Endothelial cell of umbilical vein (primary cell): ENCODE measurements at regions not wholly inside any gene's neighbourhood (a gene's known extent, or its start where the extent isn't known, plus 50 kb on each side); places are given as distances from the start of the nearest gene placed in this dataset.

ENCODE experiments used
- BruUV-seq: library from RNA; stranded (reverse); fragments of 400-500 nt; replicated peaks from 2 replicates; lab custom pipeline; 2021; lab: Mats Ljungman, UMichigan
- CTCF ChIA-PET: fragments of 300-600, 350-600 bp; sonication (Branson Sonifier 250); formaldehyde crosslinking; loops from one replicate; lab custom pipeline; 2021; ENCODE audit warnings: antibody characterized with exemption, inconsistent platforms; lab: Charles Lee
- POLR2A ChIA-PET: fragments of 300-600, 350-600 bp; sonication (Branson Sonifier 250); formaldehyde crosslinking; loops from one replicate; lab custom pipeline; 2021; ENCODE audit warnings: antibody characterized with exemption, inconsistent platforms; lab: Charles Lee
- DNase-seq: peaks from one replicate; pipeline ENCODE4 v3.0.0-alpha.2; 2011; ENCODE audit warnings: low read depth, low spot score
- FAIRE-seq: peaks from 2 replicates; lab custom pipeline; 2011; peaks lifted over from hg19 to GRCh38; lab: Jason Lieb, UNC
- H2AFZ ChIP-seq: 2 replicates; pipeline ENCODE4 v1.6.0; 2012; ENCODE audit warnings: low read depth, low read length, control low read depth, inconsistent platforms
- H3K27ac ChIP-seq: 2 replicates; pipeline ENCODE4 v1.5.1; 2011; ENCODE audit warnings: low read depth, mild to moderate bottlenecking, control low read depth, low read length, moderate library complexity; ENCODE audit not compliant: insufficient read depth
- H3K27me3 ChIP-seq, 2 experiments: 2 replicates each; pipeline versions ENCODE4 v1.6.0 to v1.6.1; 2011; ENCODE audit warnings: low read length in 2 of 2, mixed read lengths in 1 of 2; ENCODE audit not compliant: control insufficient read depth in 2 of 2, insufficient read depth in 2 of 2
- H3K36me3 ChIP-seq, 2 experiments: 2 replicates in 1 of 2; 3 replicates in 1 of 2; pipeline ENCODE4 v1.5.1; 2011; ENCODE audit warnings: low read length in 2 of 2, mild to moderate bottlenecking in 1 of 2, moderate library complexity in 1 of 2; ENCODE audit not compliant: control insufficient read depth in 2 of 2, insufficient read depth in 2 of 2; ENCODE audit errors: extremely low read depth in 1 of 2
- H3K4me1 ChIP-seq: 3 replicates; pipeline ENCODE4 v1.5.1; 2011; ENCODE audit warnings: mild to moderate bottlenecking, low read length; ENCODE audit not compliant: control insufficient read depth, insufficient read depth; ENCODE audit errors: extremely low read depth
- H3K4me2 ChIP-seq: 2 replicates; pipeline ENCODE4 v1.6.1; 2011; ENCODE audit warnings: low read length, control low read depth, mixed read lengths; ENCODE audit not compliant: insufficient read depth
- H3K4me3 ChIP-seq, 3 experiments: fragments of 200-600 bp in 1 of 3; sonication (generic), shearing (Covaris generic) in 1 of 3; replicated peaks in 1 of 3; 2 replicates each; pipeline ENCODE4 v1.5.1; 2011 to 2016; ENCODE audit warnings: control low read depth in 3 of 3, low read length in 3 of 3, mild to moderate bottlenecking in 2 of 3, inconsistent platforms in 1 of 3, low read depth in 1 of 3, moderate library complexity in 1 of 3; ENCODE audit not compliant: insufficient read depth in 1 of 3
- H3K79me2 ChIP-seq: 2 replicates; pipeline ENCODE4 v1.6.0; 2012; ENCODE audit warnings: low read length, inconsistent platforms; ENCODE audit not compliant: control insufficient read depth, insufficient read depth
- H3K9ac ChIP-seq: replicated peaks from 2 replicates; pipeline ENCODE3; 2011; ENCODE audit warnings: low read length, control low read depth; ENCODE audit not compliant: insufficient read depth; ENCODE audit errors: extremely low read depth
- H3K9me1 ChIP-seq: replicated peaks from 3 replicates; pipeline ENCODE4 v1.6.0; 2011; ENCODE audit warnings: mild to moderate bottlenecking, low read length; ENCODE audit not compliant: control insufficient read depth, insufficient read depth; ENCODE audit errors: extremely low read depth
- H3K9me3 ChIP-seq: replicated peaks from 2 replicates; pipeline ENCODE4 v1.5.1; 2012; ENCODE audit warnings: low read length, inconsistent platforms; ENCODE audit not compliant: control insufficient read depth, insufficient read depth
- H4K20me1 ChIP-seq: replicated peaks from 2 replicates; pipeline ENCODE3; 2011; ENCODE audit warnings: mild to moderate bottlenecking, low read length; ENCODE audit not compliant: control insufficient read depth, insufficient read depth; ENCODE audit errors: extremely low read depth
- CTCF ChIP-seq, 2 donors: IDR thresholded peaks; 1 replicate in 1 of 2; 2 replicates in 1 of 2; pipeline ENCODE4 v1.5.1; 2011; ENCODE audit warnings: low read length in 2 of 2, mild to moderate bottlenecking in 2 of 2, moderate library complexity in 2 of 2, control low read depth in 1 of 2, inconsistent platforms in 1 of 2, low read depth in 1 of 2; ENCODE audit not compliant: insufficient read depth in 1 of 2; ENCODE audit errors: extremely low read depth in 1 of 2
- EZH2 ChIP-seq: IDR thresholded peaks from 2 replicates; pipeline ENCODE4 v1.6.1; 2012; ENCODE audit warnings: borderline replicate concordance, low read depth, mild to moderate bottlenecking, moderate library complexity, low read length, inconsistent platforms; ENCODE audit not compliant: severe bottlenecking
- FOS ChIP-seq: IDR thresholded peaks from 2 replicates; pipeline ENCODE4 v1.6.1; 2011; ENCODE audit warnings: mild to moderate bottlenecking, low read length, moderate library complexity, borderline replicate concordance; ENCODE audit not compliant: insufficient read depth
- GATA2 ChIP-seq: IDR thresholded peaks from 2 replicates; pipeline ENCODE4 v1.7.0; 2011; ENCODE audit warnings: low read depth, mild to moderate bottlenecking, moderate library complexity, mixed read lengths, low read length; ENCODE audit not compliant: insufficient read length, insufficient read depth
- JUN ChIP-seq: IDR thresholded peaks from 2 replicates; pipeline ENCODE4 v1.6.1; 2011; ENCODE audit warnings: borderline replicate concordance, low read depth; ENCODE audit not compliant: insufficient read length, insufficient read depth
- MAX ChIP-seq: IDR thresholded peaks from 2 replicates; pipeline ENCODE4 v1.6.1; 2011; ENCODE audit not compliant: insufficient read depth, insufficient read length
- MYC ChIP-seq: IDR thresholded peaks from one replicate; pipeline ENCODE4 v1.6.1; 2011; ENCODE audit warnings: mild to moderate bottlenecking, low read depth, low read length
- POLR2A ChIP-seq: IDR thresholded peaks from 2 replicates; pipeline ENCODE4 v1.6.1; 2012; ENCODE audit warnings: low read depth, mild to moderate bottlenecking, control low read depth, low read length
- POLR2AphosphoS5 ChIP-seq: IDR thresholded peaks from 2 replicates; pipeline ENCODE4 v1.6.1; 2012; ENCODE audit warnings: low read depth, mild to moderate bottlenecking, control low read depth, low read length, moderate library complexity; ENCODE audit not compliant: insufficient read depth
- dilution Hi-C: fragments of 300-500 bp; cut with MboI; formaldehyde crosslinking; loops from one replicate; pipeline ENCODE4 v1.15.0; 2019; ENCODE audit warnings: low sequenced_read_pairs; ENCODE audit not compliant: extremely low pct_ligation_motif_present
- intact Hi-C: fragments of 100-400 bp; cut with micrococcal nuclease; formaldehyde crosslinking; loops from one replicate; pipeline ENCODE4 v1.10.0; 2022

- H4K20me1 ChIP-seq: no peaks in the 10 kb centered on the region
- DNase-seq (no peak), FAIRE-seq (no peak)
- CTCF ChIA-PET: no interaction called here
- intact Hi-C loops (no loop called here), dilution Hi-C loops (no loop called here)
- no peak overlapping the region for H2AFZ ChIP-seq
- no peaks in the 10 kb centered on the region for H3K9me3 ChIP-seq
- no peaks in the 10 kb centered on the region for H3K27me3 ChIP-seq
- no peaks in the 10 kb centered on the region for H3K9me1 ChIP-seq
- H3K4me2 ChIP-seq: no peak overlapping the region
- H3K36me3 ChIP-seq: no peaks in the 10 kb centered on the region
- no peak overlapping the region for H3K4me3 ChIP-seq
- BruUV-seq: no TSS peak
- no peak overlapping the region for H3K9ac ChIP-seq
- TF ChIP-seq EZH2 (no peak), POLR2A (no peak), POLR2AphosphoS5 (no peak), MYC (no peak), FOS (no peak), MAX (no peak), GATA2 (no peak), JUN (no peak), CTCF (IDR thresholded peaks at IDR 0.05; ENCODE audit: extremely low read depth in 1 of 2, insufficient read depth in 1 of 2, low read depth in 1 of 2, low read length in 2 of 2) (no peak)
- H3K4me1 ChIP-seq: no peaks in the 10 kb centered on the region
- no peaks in the 10 kb centered on the region for H3K79me2 ChIP-seq
- H3K27ac ChIP-seq: no peak overlapping the region
- POLR2A ChIA-PET: no interaction called here
These were observed 718.8 kb downstream of the TLR4 start for GRCh38 chr9:118423021-118423420.
